Mammary epithelial cell (primary cell): ENCODE measurements at regions not wholly inside any gene's neighbourhood (a gene's known extent, or its start where the extent isn't known, plus 50 kb on each side); places are given as distances from the start of the nearest gene placed in this dataset.

Experiments
- CTCF ChIP-seq, 2 donors: IDR thresholded peaks in 1 of 2; conservative IDR thresholded peaks in 1 of 2; 2 replicates each; pipeline ENCODE4 v1.5.1; 2011 to 2012; ENCODE audit warnings: inconsistent platforms in 2 of 2, low read length in 2 of 2, mild to moderate bottlenecking in 2 of 2, control low read depth in 1 of 2, low read depth in 1 of 2; ENCODE audit not compliant: insufficient read depth in 1 of 2; ENCODE audit errors: extremely low read depth in 1 of 2
- EZH2 ChIP-seq: IDR thresholded peaks from 2 replicates; pipeline ENCODE4 v1.6.1; 2012; ENCODE audit warnings: low read length, inconsistent platforms, borderline replicate concordance

GRCh38 chr1:60596791-60597750, 485.3 kb upstream of the NFIA start:
- TF ChIP-seq CTCF (conservative IDR thresholded peaks at IDR 0.05 in 1 of 2, IDR thresholded peaks at IDR 0.05 in 1 of 2; ENCODE audit: extremely low read depth in 1 of 2, insufficient read depth in 1 of 2, low read depth in 1 of 2, low read length in 2 of 2) (no peak), EZH2 (no peak)
